Endothelial cell of umbilical vein (primary cell): ENCODE measurements at regions not wholly inside any gene's neighbourhood (a gene's known extent, or its start where the extent isn't known, plus 50 kb on each side); places are given as distances from the start of the nearest gene placed in this dataset.

Source experiments
- BruUV-seq: library from RNA; stranded (reverse); fragments of 400-500 nt; replicated peaks from 2 replicates; lab custom pipeline; 2021; lab: Mats Ljungman, UMichigan
- CTCF ChIA-PET: fragments of 300-600, 350-600 bp; sonication (Branson Sonifier 250); formaldehyde crosslinking; loops from one replicate; lab custom pipeline; 2021; ENCODE audit warnings: antibody characterized with exemption, inconsistent platforms; lab: Charles Lee
- POLR2A ChIA-PET: fragments of 300-600, 350-600 bp; sonication (Branson Sonifier 250); formaldehyde crosslinking; loops from one replicate; lab custom pipeline; 2021; ENCODE audit warnings: antibody characterized with exemption, inconsistent platforms; lab: Charles Lee
- DNase-seq: peaks from one replicate; pipeline ENCODE4 v3.0.0-alpha.2; 2011; ENCODE audit warnings: low read depth, low spot score
- FAIRE-seq: peaks from 2 replicates; lab custom pipeline; 2011; peaks lifted over from hg19 to GRCh38; lab: Jason Lieb, UNC
- H2AFZ ChIP-seq: 2 replicates; pipeline ENCODE4 v1.6.0; 2012; ENCODE audit warnings: low read depth, low read length, control low read depth, inconsistent platforms
- H3K27ac ChIP-seq: 2 replicates; pipeline ENCODE4 v1.5.1; 2011; ENCODE audit warnings: low read depth, mild to moderate bottlenecking, control low read depth, low read length, moderate library complexity; ENCODE audit not compliant: insufficient read depth
- H3K27me3 ChIP-seq, 2 experiments: 2 replicates each; pipeline versions ENCODE4 v1.6.0 to v1.6.1; 2011; ENCODE audit warnings: low read length in 2 of 2, mixed read lengths in 1 of 2; ENCODE audit not compliant: control insufficient read depth in 2 of 2, insufficient read depth in 2 of 2
- H3K36me3 ChIP-seq, 2 experiments: 2 replicates in 1 of 2; 3 replicates in 1 of 2; pipeline ENCODE4 v1.5.1; 2011; ENCODE audit warnings: low read length in 2 of 2, mild to moderate bottlenecking in 1 of 2, moderate library complexity in 1 of 2; ENCODE audit not compliant: control insufficient read depth in 2 of 2, insufficient read depth in 2 of 2; ENCODE audit errors: extremely low read depth in 1 of 2
- H3K4me1 ChIP-seq: 3 replicates; pipeline ENCODE4 v1.5.1; 2011; ENCODE audit warnings: mild to moderate bottlenecking, low read length; ENCODE audit not compliant: control insufficient read depth, insufficient read depth; ENCODE audit errors: extremely low read depth
- H3K4me2 ChIP-seq: 2 replicates; pipeline ENCODE4 v1.6.1; 2011; ENCODE audit warnings: low read length, control low read depth, mixed read lengths; ENCODE audit not compliant: insufficient read depth
- H3K4me3 ChIP-seq, 3 experiments: fragments of 200-600 bp in 1 of 3; sonication (generic), shearing (Covaris generic) in 1 of 3; replicated peaks in 1 of 3; 2 replicates each; pipeline ENCODE4 v1.5.1; 2011 to 2016; ENCODE audit warnings: control low read depth in 3 of 3, low read length in 3 of 3, mild to moderate bottlenecking in 2 of 3, inconsistent platforms in 1 of 3, low read depth in 1 of 3, moderate library complexity in 1 of 3; ENCODE audit not compliant: insufficient read depth in 1 of 3
- H3K79me2 ChIP-seq: 2 replicates; pipeline ENCODE4 v1.6.0; 2012; ENCODE audit warnings: low read length, inconsistent platforms; ENCODE audit not compliant: control insufficient read depth, insufficient read depth
- H3K9ac ChIP-seq: replicated peaks from 2 replicates; pipeline ENCODE3; 2011; ENCODE audit warnings: low read length, control low read depth; ENCODE audit not compliant: insufficient read depth; ENCODE audit errors: extremely low read depth
- H3K9me1 ChIP-seq: replicated peaks from 3 replicates; pipeline ENCODE4 v1.6.0; 2011; ENCODE audit warnings: mild to moderate bottlenecking, low read length; ENCODE audit not compliant: control insufficient read depth, insufficient read depth; ENCODE audit errors: extremely low read depth
- H3K9me3 ChIP-seq: replicated peaks from 2 replicates; pipeline ENCODE4 v1.5.1; 2012; ENCODE audit warnings: low read length, inconsistent platforms; ENCODE audit not compliant: control insufficient read depth, insufficient read depth
- H4K20me1 ChIP-seq: replicated peaks from 2 replicates; pipeline ENCODE3; 2011; ENCODE audit warnings: mild to moderate bottlenecking, low read length; ENCODE audit not compliant: control insufficient read depth, insufficient read depth; ENCODE audit errors: extremely low read depth
- FOS ChIP-seq: IDR thresholded peaks from 2 replicates; pipeline ENCODE4 v1.6.1; 2011; ENCODE audit warnings: mild to moderate bottlenecking, low read length, moderate library complexity, borderline replicate concordance; ENCODE audit not compliant: insufficient read depth
- MYC ChIP-seq: IDR thresholded peaks from one replicate; pipeline ENCODE4 v1.6.1; 2011; ENCODE audit warnings: mild to moderate bottlenecking, low read depth, low read length
- POLR2A ChIP-seq: IDR thresholded peaks from 2 replicates; pipeline ENCODE4 v1.6.1; 2012; ENCODE audit warnings: low read depth, mild to moderate bottlenecking, control low read depth, low read length
- dilution Hi-C: fragments of 300-500 bp; cut with MboI; formaldehyde crosslinking; loops from one replicate; pipeline ENCODE4 v1.15.0; 2019; ENCODE audit warnings: low sequenced_read_pairs; ENCODE audit not compliant: extremely low pct_ligation_motif_present
- intact Hi-C: fragments of 100-400 bp; cut with micrococcal nuclease; formaldehyde crosslinking; loops from one replicate; pipeline ENCODE4 v1.10.0; 2022

DNA sequence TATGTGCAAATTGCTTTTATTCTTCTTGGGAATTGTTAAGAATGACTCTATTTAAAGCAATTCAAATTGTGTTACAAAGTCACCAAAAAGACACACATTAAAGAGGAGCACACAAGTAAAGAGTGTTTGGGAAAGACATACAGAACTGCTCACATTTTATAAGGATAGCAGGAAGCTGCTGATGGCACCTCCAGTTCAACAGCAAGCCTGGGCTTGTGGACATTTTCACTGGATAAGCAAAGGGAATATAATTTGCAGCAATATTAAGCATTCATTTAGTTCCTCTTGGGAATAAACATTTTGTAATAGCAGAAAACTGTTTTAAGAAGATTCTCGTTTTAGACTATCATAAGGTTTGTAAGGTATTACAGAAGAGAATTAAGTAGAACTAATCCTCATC lies 1271.9 kb downstream of the ZPLD1 start:
- H3K9me3 ChIP-seq: no peaks in the 10 kb centered on the region
- H2AFZ ChIP-seq: no peak overlapping the region
- BruUV-seq: no TSS peak
- no peaks in the 10 kb centered on the region for H4K20me1 ChIP-seq
- H3K4me3 ChIP-seq: no peak overlapping the region
- H3K4me1 ChIP-seq: no peaks in the 10 kb centered on the region
- no peak for TF ChIP-seq POLR2A
- intact Hi-C loops: no loop called here
- POLR2A ChIA-PET: no interaction called here
- H3K9me1 ChIP-seq: no peaks in the 10 kb centered on the region
- H3K79me2 ChIP-seq: no peaks in the 10 kb centered on the region
- no peaks in the 10 kb centered on the region for H3K36me3 ChIP-seq
- no peak overlapping the region for H3K4me2 ChIP-seq
- DNase-seq (no peak), FAIRE-seq (no peak)
- H3K9ac ChIP-seq: no peak overlapping the region
- CTCF ChIA-PET: no interaction called here
- H3K27ac ChIP-seq: no peak overlapping the region
- H3K27me3 ChIP-seq: no peaks in the 10 kb centered on the region
- dilution Hi-C loops: no loop called here

- no peak for FAIRE-seq
Measured at GRCh38 chr3:103711670-103712069, 1276.9 kb downstream of the ZPLD1 start.

More at GRCh38 chr3:103711670-103712069, 1276.9 kb downstream of the ZPLD1 start:
- ChIA-PET POLR2A (no interaction called here), CTCF (interaction anchor here (0.8 to 1.2 kb wide), 2 partner anchors 9 to 12 kb away, joined by 3 to 6 read pairs; no protein-coding TSS in a partner anchor)
- intact Hi-C loops (no loop called here), dilution Hi-C loops (no loop called here)
- no peaks in the 10 kb centered on the region for H3K36me3 ChIP-seq
- no peaks in the 10 kb centered on the region for H3K27me3 ChIP-seq
- no peak for DNase-seq
- no peak overlapping the region for H3K4me3 ChIP-seq
- H3K27ac ChIP-seq: no peak overlapping the region
- no peak overlapping the region for H3K4me2 ChIP-seq
- no peaks in the 10 kb centered on the region for H3K9me1 ChIP-seq
- no TSS peak for BruUV-seq
- peaks cover 5% of the 10 kb centered on the region for H3K4me1 ChIP-seq
- H3K79me2 ChIP-seq: no peaks in the 10 kb centered on the region
- no peak overlapping the region for H3K9ac ChIP-seq
- TF ChIP-seq MYC (no peak), FOS (no peak)
- H3K9me3 ChIP-seq: no peaks in the 10 kb centered on the region
- H2AFZ ChIP-seq: no peak overlapping the region
- no peaks in the 10 kb centered on the region for H4K20me1 ChIP-seq
